ENCODE measurements at regions not wholly inside any gene's neighbourhood (a gene's known extent, or its start where the extent isn't known, plus 50 kb on each side); places are given as distances from the start of the nearest gene placed in this dataset.
A peak's percentile ranks its signal among the peaks of the same experiment; 100 is the strongest.

DNA sequence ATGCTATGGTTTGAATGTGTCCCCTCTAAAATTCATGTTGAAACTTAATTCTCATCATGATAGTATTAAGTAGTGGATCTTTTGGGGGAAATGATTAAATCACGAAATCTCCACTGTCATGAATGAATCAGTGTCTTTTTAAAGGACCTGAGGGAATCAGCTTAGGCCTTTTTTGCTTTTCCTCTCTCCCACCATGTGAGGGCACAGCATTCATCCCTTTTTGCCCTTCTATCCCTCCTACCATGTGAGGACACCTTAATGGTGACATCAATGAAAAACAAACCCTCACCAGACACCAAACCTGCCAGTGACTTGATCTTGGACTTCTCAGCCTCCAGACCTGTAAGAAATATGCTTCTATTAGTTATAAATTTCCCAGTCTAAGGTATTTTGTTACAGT lies 247.1 kb upstream of the UBE2E3 start:
- TF ChIP-seq CTCF (conservative IDR thresholded peaks at IDR 0.05): peak; percentile 22; the same call in 1 of the 3 replicates
- no peak for DNase-seq
- no peak overlapping the region for H3K4ac ChIP-seq (ENCODE audit: low read depth, low read length)
- H3K4me1 ChIP-seq (ENCODE audit: insufficient read depth, low read length): no peaks in the 10 kb centered on the region
- no peak overlapping the region for H3K56ac ChIP-seq (ENCODE audit: insufficient read length, low read depth, low read length)
- Mint-ChIP-seq H3K36me3 (ENCODE audit: insufficient read depth in 1 of 3, low read depth in 3 of 3) (no peaks in the 10 kb centered on the region), H3K4me1 (peaks cover 3 to 5% of the 10 kb centered on the region in 2 experiments; a peak in 3 of 4 replicates), H3K4me3 (no peak overlapping the region), H3K9me3 (no peaks in the 10 kb centered on the region), H3K27ac (no peak overlapping the region), H3K27me3 (ENCODE audit: low read depth) (no peaks in the 10 kb centered on the region)
- H3K27me3 ChIP-seq (ENCODE audit: insufficient read depth, low read length): no peaks in the 10 kb centered on the region
- no peak overlapping the region for H2BK120ac ChIP-seq (ENCODE audit: low read depth, low read length, poor library complexity, severe bottlenecking)
- no peak overlapping the region for H3K23ac ChIP-seq (ENCODE audit: insufficient read length, low read depth, low read length)
- no peak overlapping the region for H3K18ac ChIP-seq (ENCODE audit: insufficient read length, low read depth, low read length)
- H3K14ac ChIP-seq (ENCODE audit: insufficient read depth, low read length): no peak overlapping the region
- no peak overlapping the region for H3T11ph ChIP-seq (ENCODE audit: low read length)
- H2BK12ac ChIP-seq (ENCODE audit: insufficient read length, low read depth, low read length): no peak overlapping the region
- H4K5ac ChIP-seq (ENCODE audit: insufficient read length, low read depth, low read length): no peak overlapping the region
- H3K9ac ChIP-seq (ENCODE audit: extremely low read depth, insufficient read length, low read length): no peak overlapping the region
- no peak overlapping the region for H2BK20ac ChIP-seq (ENCODE audit: low read depth, low read length, poor library complexity, severe bottlenecking)
- H3K9me3 ChIP-seq (ENCODE audit: control insufficient read depth, low read depth, low read length): no peaks in the 10 kb centered on the region
- no peaks in the 10 kb centered on the region for H3K79me2 ChIP-seq (ENCODE audit: insufficient read depth, low read length)
- H3K23me2 ChIP-seq (ENCODE audit: insufficient read length, low read depth, low read length, poor library complexity, severe bottlenecking): no peaks in the 10 kb centered on the region
- no peak overlapping the region for H2BK5ac ChIP-seq (ENCODE audit: insufficient read length, low read length)
- no CpG with 5 or more reads among the region's 1 CpG for WGBS (ENCODE audit: extremely low coverage, insufficient read length, low lambda C conversion rate)
- H4K8ac ChIP-seq (replicated peaks; ENCODE audit: insufficient read length, low read depth, low read length): no peak overlapping the region
- no peaks in the 10 kb centered on the region for H3K79me1 ChIP-seq (ENCODE audit: insufficient read depth, low read depth, low read length, poor library complexity, severe bottlenecking)
- no peaks in the 10 kb centered on the region for H4K20me1 ChIP-seq (ENCODE audit: control insufficient read depth, insufficient read depth, insufficient read length)
- no peak overlapping the region for H2AK5ac ChIP-seq (ENCODE audit: insufficient read length, low read length)
- no peak overlapping the region for H2BK15ac ChIP-seq (ENCODE audit: low read depth, low read length)
- no peak overlapping the region for H3K4me2 ChIP-seq (ENCODE audit: insufficient read depth, insufficient read length, low read length)
- H2AFZ ChIP-seq (ENCODE audit: low read length): no peak overlapping the region
- no peak overlapping the region for H4K91ac ChIP-seq (ENCODE audit: insufficient read length, low read depth, low read length)
- no peak overlapping the region for H3K27ac ChIP-seq (ENCODE audit: insufficient read length, low read depth, low read length)

All from H9 (cell line).